GM12878 (cell line): ENCODE measurements at regions not wholly inside any gene's neighbourhood (a gene's known extent, or its start where the extent isn't known, plus 50 kb on each side); places are given as distances from the start of the nearest gene placed in this dataset.

ENCODE experiments used
- BRCA1 ChIP-seq: IDR thresholded peaks from 2 replicates; pipeline ENCODE4 v1.6.1; 2011; ENCODE audit warnings: low read depth, low read length, improper control_type of control experiment
- ETV6 ChIP-seq, 2 experiments: fragments of 450-650 bp in 1 of 2; IDR thresholded peaks in 1 of 2; conservative IDR thresholded peaks in 1 of 2; 2 replicates each; pipeline ENCODE4 v1.6.1; 2014; ENCODE audit warnings: antibody characterized with exemption in 1 of 2, borderline replicate concordance in 1 of 2, low read depth in 1 of 2, mild to moderate bottlenecking in 1 of 2, moderate library complexity in 1 of 2
- EZH2 ChIP-seq: IDR thresholded peaks from 2 replicates; pipeline ENCODE4 v1.6.1; 2012; ENCODE audit warnings: low read depth, mild to moderate bottlenecking, control low read depth, inconsistent platforms, low read length, borderline replicate concordance; ENCODE audit not compliant: control insufficient read depth
- HDAC6 ChIP-seq: fragments of 200-600 bp; sonication (generic); IDR thresholded peaks from one replicate; pipeline ENCODE4 v1.8.0; 2017; ENCODE audit warnings: antibody characterized with exemption; ENCODE audit not compliant: unreplicated experiment
- NR2C2 ChIP-seq: IDR thresholded peaks from 2 replicates; pipeline ENCODE4 v1.6.1; 2011; ENCODE audit warnings: borderline replicate concordance, low read depth; ENCODE audit not compliant: control insufficient read depth, insufficient read length
- SREBF2 ChIP-seq: IDR thresholded peaks from 2 replicates; pipeline ENCODE4 v1.6.1; 2012; ENCODE audit warnings: mild to moderate bottlenecking, low read length
- TAF1 ChIP-seq: IDR thresholded peaks from 2 replicates; pipeline ENCODE4 v1.6.1; 2011; ENCODE audit warnings: mild to moderate bottlenecking, low read depth, low read length, borderline replicate concordance
- TF ChIP-seq, protein P1 (sequence below): IDR thresholded peaks from 2 replicates; pipeline ENCODE4 v1.6.1; 2011; ENCODE audit warnings: low read depth, low read length, improper control_type of control experiment, borderline replicate concordance
- TF ChIP-seq, protein P2 (sequence below): fragments of 450-650 bp; IDR thresholded peaks from 2 replicates; pipeline ENCODE4 v1.6.1; 2018; ENCODE audit warnings: mild to moderate bottlenecking, low read depth, moderate library complexity; ENCODE audit not compliant: partially characterized antibody
- TF ChIP-seq, protein P3 (sequence below), 3 experiments: IDR thresholded peaks in 2 of 3; conservative IDR thresholded peaks in 1 of 3; 2 replicates each; pipeline ENCODE4 v1.5.1; 2011; ENCODE audit warnings: low read depth in 3 of 3, low read length in 3 of 3, mild to moderate bottlenecking in 3 of 3, control low read depth in 2 of 3, moderate library complexity in 2 of 3, inconsistent platforms in 1 of 3, mixed read lengths in 1 of 3; ENCODE audit not compliant: control insufficient read depth in 2 of 3, insufficient read depth in 1 of 3; ENCODE audit errors: extremely low read depth in 1 of 3

DNA sequence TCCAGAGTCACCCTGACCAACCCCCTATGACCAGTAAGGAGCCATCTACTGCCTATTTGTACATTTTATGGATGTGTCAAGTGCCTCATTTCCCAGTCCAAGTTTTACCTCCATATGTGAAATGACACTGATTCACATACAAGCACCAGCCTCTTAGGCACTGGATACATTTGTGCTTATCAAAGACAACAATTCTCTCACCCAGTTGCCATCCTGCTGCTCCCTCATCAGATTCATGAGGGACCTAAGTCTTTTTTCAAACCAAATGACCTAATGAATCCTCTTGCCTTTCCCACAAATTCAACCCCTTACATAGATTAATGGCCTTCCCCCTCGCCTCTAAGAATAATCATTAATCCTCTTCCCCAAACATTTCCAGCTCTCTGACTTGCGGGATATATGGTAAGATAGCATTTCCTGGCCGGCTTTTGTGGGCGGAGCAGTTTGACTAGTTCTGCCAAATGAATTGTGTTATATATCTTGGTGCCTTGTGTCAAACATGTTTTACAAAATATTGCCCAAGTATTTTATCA lies 233.9 kb downstream of the ARAP2 start:
- TF ChIP-seq HDAC6 = no peak
- TF ChIP-seq, protein P1, sequence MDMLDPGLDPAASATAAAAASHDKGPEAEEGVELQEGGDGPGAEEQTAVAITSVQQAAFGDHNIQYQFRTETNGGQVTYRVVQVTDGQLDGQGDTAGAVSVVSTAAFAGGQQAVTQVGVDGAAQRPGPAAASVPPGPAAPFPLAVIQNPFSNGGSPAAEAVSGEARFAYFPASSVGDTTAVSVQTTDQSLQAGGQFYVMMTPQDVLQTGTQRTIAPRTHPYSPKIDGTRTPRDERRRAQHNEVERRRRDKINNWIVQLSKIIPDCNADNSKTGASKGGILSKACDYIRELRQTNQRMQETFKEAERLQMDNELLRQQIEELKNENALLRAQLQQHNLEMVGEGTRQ = no peak
- TF ChIP-seq, protein P2, sequence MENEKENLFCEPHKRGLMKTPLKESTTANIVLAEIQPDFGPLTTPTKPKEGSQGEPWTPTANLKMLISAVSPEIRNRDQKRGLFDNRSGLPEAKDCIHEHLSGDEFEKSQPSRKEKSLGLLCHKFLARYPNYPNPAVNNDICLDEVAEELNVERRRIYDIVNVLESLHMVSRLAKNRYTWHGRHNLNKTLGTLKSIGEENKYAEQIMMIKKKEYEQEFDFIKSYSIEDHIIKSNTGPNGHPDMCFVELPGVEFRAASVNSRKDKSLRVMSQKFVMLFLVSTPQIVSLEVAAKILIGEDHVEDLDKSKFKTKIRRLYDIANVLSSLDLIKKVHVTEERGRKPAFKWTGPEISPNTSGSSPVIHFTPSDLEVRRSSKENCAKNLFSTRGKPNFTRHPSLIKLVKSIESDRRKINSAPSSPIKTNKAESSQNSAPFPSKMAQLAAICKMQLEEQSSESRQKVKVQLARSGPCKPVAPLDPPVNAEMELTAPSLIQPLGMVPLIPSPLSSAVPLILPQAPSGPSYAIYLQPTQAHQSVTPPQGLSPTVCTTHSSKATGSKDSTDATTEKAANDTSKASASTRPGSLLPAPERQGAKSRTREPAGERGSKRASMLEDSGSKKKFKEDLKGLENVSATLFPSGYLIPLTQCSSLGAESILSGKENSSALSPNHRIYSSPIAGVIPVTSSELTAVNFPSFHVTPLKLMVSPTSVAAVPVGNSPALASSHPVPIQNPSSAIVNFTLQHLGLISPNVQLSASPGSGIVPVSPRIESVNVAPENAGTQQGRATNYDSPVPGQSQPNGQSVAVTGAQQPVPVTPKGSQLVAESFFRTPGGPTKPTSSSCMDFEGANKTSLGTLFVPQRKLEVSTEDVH = no peak
- no peak for TF ChIP-seq ETV6 (conservative IDR thresholded peaks at IDR 0.05 in 1 of 2, IDR thresholded peaks at IDR 0.05 in 1 of 2; ENCODE audit: borderline replicate concordance in 1 of 2, low read depth in 1 of 2)
- TF ChIP-seq, protein P3, sequence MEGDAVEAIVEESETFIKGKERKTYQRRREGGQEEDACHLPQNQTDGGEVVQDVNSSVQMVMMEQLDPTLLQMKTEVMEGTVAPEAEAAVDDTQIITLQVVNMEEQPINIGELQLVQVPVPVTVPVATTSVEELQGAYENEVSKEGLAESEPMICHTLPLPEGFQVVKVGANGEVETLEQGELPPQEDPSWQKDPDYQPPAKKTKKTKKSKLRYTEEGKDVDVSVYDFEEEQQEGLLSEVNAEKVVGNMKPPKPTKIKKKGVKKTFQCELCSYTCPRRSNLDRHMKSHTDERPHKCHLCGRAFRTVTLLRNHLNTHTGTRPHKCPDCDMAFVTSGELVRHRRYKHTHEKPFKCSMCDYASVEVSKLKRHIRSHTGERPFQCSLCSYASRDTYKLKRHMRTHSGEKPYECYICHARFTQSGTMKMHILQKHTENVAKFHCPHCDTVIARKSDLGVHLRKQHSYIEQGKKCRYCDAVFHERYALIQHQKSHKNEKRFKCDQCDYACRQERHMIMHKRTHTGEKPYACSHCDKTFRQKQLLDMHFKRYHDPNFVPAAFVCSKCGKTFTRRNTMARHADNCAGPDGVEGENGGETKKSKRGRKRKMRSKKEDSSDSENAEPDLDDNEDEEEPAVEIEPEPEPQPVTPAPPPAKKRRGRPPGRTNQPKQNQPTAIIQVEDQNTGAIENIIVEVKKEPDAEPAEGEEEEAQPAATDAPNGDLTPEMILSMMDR (IDR thresholded peaks at IDR 0.05 in 2 of 3, conservative IDR thresholded peaks at IDR 0.05 in 1 of 3; ENCODE audit: control insufficient read depth in 2 of 3, extremely low read depth in 1 of 3, insufficient read depth in 1 of 3, low read depth in 3 of 3, low read length in 3 of 3) = no peak
- no peak for TF ChIP-seq BRCA1
- no peak for TF ChIP-seq EZH2
- TF ChIP-seq TAF1 = no peak
- TF ChIP-seq SREBF2 = no peak
- no peak for TF ChIP-seq NR2C2
